SK-N-SH (cell line): ENCODE measurements at regions not wholly inside any gene's neighbourhood (a gene's known extent, or its start where the extent isn't known, plus 50 kb on each side); places are given as distances from the start of the nearest gene placed in this dataset.

Source experiments
- CTCF ChIA-PET: fragments of 300-600, 350-600 bp; formaldehyde crosslinking; extraction: SDS; loops from one replicate; lab custom pipeline; 2021; lab: Yijun Ruan, JAX
- POLR2A ChIA-PET: fragments of 350-600 bp; sonication (Branson Sonifier 250); formaldehyde crosslinking; extraction: SDS; loops from one replicate; lab custom pipeline; 2020; ENCODE audit warnings: antibody characterized with exemption, inconsistent platforms; lab: Yijun Ruan, JAX
- DNase-seq: peaks from one replicate; pipeline ENCODE4 v3.0.0; 2012
- H2AFZ ChIP-seq: fragments of 200-600 bp; sonication (generic); 2 replicates; pipeline ENCODE4 v1.8.1; 2016; ENCODE audit warnings: antibody characterized with exemption, mild to moderate bottlenecking, low read depth
- H3F3A ChIP-seq: fragments of 200-600 bp; sonication (generic); replicated peaks from 2 replicates; pipeline ENCODE3; 2016; ENCODE audit warnings: antibody characterized with exemption, mild to moderate bottlenecking; ENCODE audit not compliant: insufficient read depth
- H3K27ac ChIP-seq, 2 experiments: fragments of 200-500 bp in 1 of 2; fragments of 200-600 bp in 1 of 2; sonication (Bioruptor generic) in 1 of 2; sonication (generic), shearing (Covaris generic) in 1 of 2; 2 replicates each; pipeline versions ENCODE4 v1.5.1 to v1.6.1; 2014 to 2016; ENCODE audit warnings: low read depth in 2 of 2, inconsistent platforms in 1 of 2, low read length in 1 of 2, mild to moderate bottlenecking in 1 of 2, mixed read lengths in 1 of 2
- H3K27me3 ChIP-seq: fragments of 200-600 bp; sonication (generic), shearing (Covaris generic); 2 replicates; pipeline ENCODE4 v1.6.1; 2016; ENCODE audit warnings: mixed run types; ENCODE audit not compliant: insufficient read depth
- H3K36me3 ChIP-seq, 2 experiments: fragments of 200-500 bp in 1 of 2; fragments of 200-600 bp in 1 of 2; sonication (Bioruptor generic) in 1 of 2; sonication (generic) in 1 of 2; replicated peaks in 1 of 2; 2 replicates each; pipeline versions ENCODE3 to v1.5.1; 2014 to 2016; ENCODE audit warnings: low read length in 1 of 2, mild to moderate bottlenecking in 1 of 2; ENCODE audit not compliant: insufficient read depth in 2 of 2, control insufficient read depth in 1 of 2
- H3K4me1 ChIP-seq, 2 experiments: fragments of 200-500 bp in 1 of 2; fragments of 200-600 bp in 1 of 2; sonication (Bioruptor generic) in 1 of 2; sonication (generic), shearing (Covaris generic) in 1 of 2; 2 replicates each; pipeline versions ENCODE4 v1.5.1 to v1.6.1; 2014 to 2016; ENCODE audit warnings: low read depth in 1 of 2, low read length in 1 of 2, mixed run types in 1 of 2; ENCODE audit not compliant: insufficient read depth in 2 of 2, control insufficient read depth in 1 of 2
- H3K4me2 ChIP-seq: fragments of 200-600 bp; sonication (generic), shearing (Covaris generic); 2 replicates; pipeline ENCODE4 v1.6.1; 2017; ENCODE audit warnings: mixed run types
- H3K4me3 ChIP-seq, 2 experiments: fragments of 200-500 bp in 1 of 2; fragments of 200-600 bp in 1 of 2; sonication (Bioruptor generic) in 1 of 2; sonication (generic), shearing (Covaris generic) in 1 of 2; 2 replicates each; pipeline versions ENCODE4 v1.5.1 to v1.8.1; 2014 to 2016; ENCODE audit warnings: low read depth in 2 of 2, inconsistent platforms in 1 of 2, low read length in 1 of 2, mild to moderate bottlenecking in 1 of 2, mixed read lengths in 1 of 2, moderate library complexity in 1 of 2
- H3K79me2 ChIP-seq: fragments of 200-600 bp; sonication (generic); 2 replicates; pipeline ENCODE4 v1.8.1; 2017; ENCODE audit warnings: mild to moderate bottlenecking; ENCODE audit not compliant: insufficient read depth
- H3K9ac ChIP-seq: fragments of 200-600 bp; sonication (generic); 2 replicates; pipeline ENCODE4 v1.6.1; 2017; ENCODE audit warnings: mixed run types
- H3K9me2 ChIP-seq: fragments of 200-600 bp; sonication (generic); 2 replicates; pipeline ENCODE4 v1.6.1; 2017; ENCODE audit warnings: mixed run types
- H3K9me3 ChIP-seq: fragments of 200-600 bp; sonication (generic); 2 replicates; pipeline ENCODE4 v1.6.1; 2017; ENCODE audit warnings: mixed run types, mild to moderate bottlenecking, moderate library complexity
- H4K20me1 ChIP-seq: fragments of 200-600 bp; sonication (generic); 2 replicates; pipeline ENCODE4 v1.6.1; 2017; ENCODE audit warnings: mild to moderate bottlenecking, mixed run types; ENCODE audit not compliant: insufficient read depth
- CHD2 ChIP-seq: fragments of 150-350 bp; IDR thresholded peaks from 2 replicates; pipeline ENCODE4 v1.6.1; 2018; ENCODE audit warnings: low read length; ENCODE audit not compliant: partially characterized antibody
- ELF1 ChIP-seq: IDR thresholded peaks from 2 replicates; pipeline ENCODE4 v1.4.0; 2012
- EZH2phosphoT487 ChIP-seq: fragments of 200-600 bp; sonication (generic); IDR thresholded peaks from 2 replicates; pipeline ENCODE4 v1.6.1; 2017; ENCODE audit warnings: low read depth, mixed run types, mild to moderate bottlenecking, antibody characterized with exemption, moderate library complexity, borderline replicate concordance
- FOSL2 ChIP-seq: IDR thresholded peaks from 2 replicates; pipeline ENCODE4 v1.4.0; 2012; ENCODE audit warnings: low read depth, mild to moderate bottlenecking, moderate library complexity, borderline replicate concordance
- FOXJ3 ChIP-seq: sonication (generic); formaldehyde crosslinking; IDR thresholded peaks from 2 replicates; pipeline ENCODE4 v1.5.1; 2020; ENCODE audit warnings: mild to moderate bottlenecking, missing genetic modification reagents
- FOXM1 ChIP-seq: IDR thresholded peaks from 2 replicates; pipeline ENCODE4 v1.4.0; 2012; ENCODE audit warnings: low read depth, mild to moderate bottlenecking
- GATA2 ChIP-seq: sonication (generic); formaldehyde crosslinking; IDR thresholded peaks from 2 replicates; pipeline ENCODE4 v1.5.0; 2020; ENCODE audit warnings: mild to moderate bottlenecking, missing genetic modification reagents
- RAD21 ChIP-seq: IDR thresholded peaks from 2 replicates; pipeline ENCODE4 v1.6.1; 2012; ENCODE audit warnings: mild to moderate bottlenecking, low read length
- RCOR1 ChIP-seq: fragments of 150-350 bp; IDR thresholded peaks from 2 replicates; pipeline ENCODE4 v1.6.1; 2017; ENCODE audit warnings: antibody characterized with exemption, low read length
- RFX5 ChIP-seq: IDR thresholded peaks from 2 replicates; pipeline ENCODE4 v1.6.1; 2012; ENCODE audit warnings: mild to moderate bottlenecking, improper control_type of control experiment, low read length
- RXRA ChIP-seq: IDR thresholded peaks from 2 replicates; pipeline ENCODE4 v1.4.0; 2012; ENCODE audit warnings: low read depth, mild to moderate bottlenecking, borderline replicate concordance
- TEAD4 ChIP-seq: IDR thresholded peaks from 2 replicates; pipeline ENCODE4 v1.4.0; 2012; ENCODE audit warnings: mild to moderate bottlenecking, borderline replicate concordance; ENCODE audit not compliant: insufficient read depth
- YY1 ChIP-seq: IDR thresholded peaks from 2 replicates; pipeline ENCODE4 v1.4.0; 2012; ENCODE audit warnings: low read depth, mild to moderate bottlenecking
- WGBS: methylation state at CpG from one replicate; pipeline ENCODE4 v1.1.6; 2017; ENCODE audit warnings: low lambda C conversion rate; 5-methylcytosine and 5-hydroxymethylcytosine counted together
- TF ChIP-seq, protein P1 (sequence below): fragments of 150-350 bp; IDR thresholded peaks from 2 replicates; pipeline ENCODE4 v1.6.1; 2017; ENCODE audit warnings: antibody characterized with exemption, low read length, low read depth, borderline replicate concordance
- TF ChIP-seq, protein P2 (sequence below): IDR thresholded peaks from 2 replicates; pipeline ENCODE4 v1.4.0; 2012; ENCODE audit warnings: low read depth, borderline replicate concordance
- TF ChIP-seq, protein P3 (sequence below): IDR thresholded peaks from 2 replicates; pipeline ENCODE4 v1.6.1; 2012; ENCODE audit warnings: mild to moderate bottlenecking, low read depth, low read length, moderate library complexity

- H3K4me2 ChIP-seq = no peak overlapping the region
- H3K79me2 ChIP-seq = no peaks in the 10 kb centered on the region
- POLR2A ChIA-PET = no interaction called here
- no peaks in the 10 kb centered on the region for H3K27me3 ChIP-seq
- no peak for DNase-seq
- H3F3A ChIP-seq = no peaks in the 10 kb centered on the region
- H3K36me3 ChIP-seq = no peaks in the 10 kb centered on the region
- CTCF ChIA-PET = no interaction called here
- H3K9me2 ChIP-seq = no peaks in the 10 kb centered on the region
- no peaks in the 10 kb centered on the region for H3K9me3 ChIP-seq
- no peak overlapping the region for H2AFZ ChIP-seq
- H3K9ac ChIP-seq = no peak overlapping the region
- no peaks in the 10 kb centered on the region for H4K20me1 ChIP-seq
- WGBS = 57% methylated on average over 4 of the region's 4 CpGs
- H3K27ac ChIP-seq = no peak overlapping the region
- H3K4me1 ChIP-seq = peaks cover 0 to 3% of the 10 kb centered on the region in 2 experiments; a peak in 1 of 4 replicates
- TF ChIP-seq, protein P1, sequence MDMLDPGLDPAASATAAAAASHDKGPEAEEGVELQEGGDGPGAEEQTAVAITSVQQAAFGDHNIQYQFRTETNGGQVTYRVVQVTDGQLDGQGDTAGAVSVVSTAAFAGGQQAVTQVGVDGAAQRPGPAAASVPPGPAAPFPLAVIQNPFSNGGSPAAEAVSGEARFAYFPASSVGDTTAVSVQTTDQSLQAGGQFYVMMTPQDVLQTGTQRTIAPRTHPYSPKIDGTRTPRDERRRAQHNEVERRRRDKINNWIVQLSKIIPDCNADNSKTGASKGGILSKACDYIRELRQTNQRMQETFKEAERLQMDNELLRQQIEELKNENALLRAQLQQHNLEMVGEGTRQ = no peak
- TF ChIP-seq EZH2phosphoT487 (no peak), RXRA (no peak), GATA2 (CRISPR knock-in tag) (no peak), RCOR1 (no peak), CHD2 (no peak), FOXJ3 (no peak), FOXM1 (no peak), RFX5 (no peak), ELF1 (no peak), FOSL2 (no peak), RAD21 (no peak), TEAD4 (no peak), YY1 (no peak)
- TF ChIP-seq, protein P2, sequence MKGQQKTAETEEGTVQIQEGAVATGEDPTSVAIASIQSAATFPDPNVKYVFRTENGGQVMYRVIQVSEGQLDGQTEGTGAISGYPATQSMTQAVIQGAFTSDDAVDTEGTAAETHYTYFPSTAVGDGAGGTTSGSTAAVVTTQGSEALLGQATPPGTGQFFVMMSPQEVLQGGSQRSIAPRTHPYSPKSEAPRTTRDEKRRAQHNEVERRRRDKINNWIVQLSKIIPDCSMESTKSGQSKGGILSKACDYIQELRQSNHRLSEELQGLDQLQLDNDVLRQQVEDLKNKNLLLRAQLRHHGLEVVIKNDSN = no peak
- TF ChIP-seq, protein P3, sequence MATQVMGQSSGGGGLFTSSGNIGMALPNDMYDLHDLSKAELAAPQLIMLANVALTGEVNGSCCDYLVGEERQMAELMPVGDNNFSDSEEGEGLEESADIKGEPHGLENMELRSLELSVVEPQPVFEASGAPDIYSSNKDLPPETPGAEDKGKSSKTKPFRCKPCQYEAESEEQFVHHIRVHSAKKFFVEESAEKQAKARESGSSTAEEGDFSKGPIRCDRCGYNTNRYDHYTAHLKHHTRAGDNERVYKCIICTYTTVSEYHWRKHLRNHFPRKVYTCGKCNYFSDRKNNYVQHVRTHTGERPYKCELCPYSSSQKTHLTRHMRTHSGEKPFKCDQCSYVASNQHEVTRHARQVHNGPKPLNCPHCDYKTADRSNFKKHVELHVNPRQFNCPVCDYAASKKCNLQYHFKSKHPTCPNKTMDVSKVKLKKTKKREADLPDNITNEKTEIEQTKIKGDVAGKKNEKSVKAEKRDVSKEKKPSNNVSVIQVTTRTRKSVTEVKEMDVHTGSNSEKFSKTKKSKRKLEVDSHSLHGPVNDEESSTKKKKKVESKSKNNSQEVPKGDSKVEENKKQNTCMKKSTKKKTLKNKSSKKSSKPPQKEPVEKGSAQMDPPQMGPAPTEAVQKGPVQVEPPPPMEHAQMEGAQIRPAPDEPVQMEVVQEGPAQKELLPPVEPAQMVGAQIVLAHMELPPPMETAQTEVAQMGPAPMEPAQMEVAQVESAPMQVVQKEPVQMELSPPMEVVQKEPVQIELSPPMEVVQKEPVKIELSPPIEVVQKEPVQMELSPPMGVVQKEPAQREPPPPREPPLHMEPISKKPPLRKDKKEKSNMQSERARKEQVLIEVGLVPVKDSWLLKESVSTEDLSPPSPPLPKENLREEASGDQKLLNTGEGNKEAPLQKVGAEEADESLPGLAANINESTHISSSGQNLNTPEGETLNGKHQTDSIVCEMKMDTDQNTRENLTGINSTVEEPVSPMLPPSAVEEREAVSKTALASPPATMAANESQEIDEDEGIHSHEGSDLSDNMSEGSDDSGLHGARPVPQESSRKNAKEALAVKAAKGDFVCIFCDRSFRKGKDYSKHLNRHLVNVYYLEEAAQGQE = no peak
- no peak overlapping the region for H3K4me3 ChIP-seq
Measured at GRCh38 chr5:152464048-152464447, 59.0 kb upstream of the NMUR2 start.
